B cell (primary cell): ENCODE measurements at regions not wholly inside any gene's neighbourhood (a gene's known extent, or its start where the extent isn't known, plus 50 kb on each side); places are given as distances from the start of the nearest gene placed in this dataset.

ENCODE experiments used
- EZH2 ChIP-seq: IDR thresholded peaks from 2 replicates; pipeline ENCODE4 v1.6.1; 2012; ENCODE audit warnings: borderline replicate concordance, low read depth, mild to moderate bottlenecking, moderate library complexity, low read length; ENCODE audit not compliant: insufficient read depth, poor library complexity, severe bottlenecking
- TF ChIP-seq, protein P1 (sequence below): fragments of 200-600 bp; IDR thresholded peaks from one replicate; pipeline ENCODE4 v1.8.0; 2022; ENCODE audit warnings: antibody characterized with exemption, mild to moderate bottlenecking

DNA sequence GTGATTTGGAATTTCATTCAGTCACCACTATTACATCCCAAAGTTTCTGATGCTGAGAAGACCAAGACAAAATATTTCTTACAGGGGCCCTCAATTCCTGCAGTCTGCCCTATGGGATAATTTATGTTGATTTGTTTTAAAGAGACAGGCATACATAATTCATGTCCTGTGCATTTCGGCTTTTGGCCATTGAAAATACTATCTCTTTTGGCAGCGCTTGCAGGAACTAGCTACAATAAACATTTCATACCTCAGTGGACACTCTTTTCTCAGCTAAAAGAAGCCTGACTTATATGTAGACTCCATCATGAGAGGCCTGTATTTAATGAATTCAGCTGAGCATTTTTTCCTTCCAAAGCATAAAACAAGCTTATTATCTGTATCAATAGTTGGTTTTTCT is 451.9 kb upstream of the C9orf72 start:
- TF ChIP-seq, protein P1, sequence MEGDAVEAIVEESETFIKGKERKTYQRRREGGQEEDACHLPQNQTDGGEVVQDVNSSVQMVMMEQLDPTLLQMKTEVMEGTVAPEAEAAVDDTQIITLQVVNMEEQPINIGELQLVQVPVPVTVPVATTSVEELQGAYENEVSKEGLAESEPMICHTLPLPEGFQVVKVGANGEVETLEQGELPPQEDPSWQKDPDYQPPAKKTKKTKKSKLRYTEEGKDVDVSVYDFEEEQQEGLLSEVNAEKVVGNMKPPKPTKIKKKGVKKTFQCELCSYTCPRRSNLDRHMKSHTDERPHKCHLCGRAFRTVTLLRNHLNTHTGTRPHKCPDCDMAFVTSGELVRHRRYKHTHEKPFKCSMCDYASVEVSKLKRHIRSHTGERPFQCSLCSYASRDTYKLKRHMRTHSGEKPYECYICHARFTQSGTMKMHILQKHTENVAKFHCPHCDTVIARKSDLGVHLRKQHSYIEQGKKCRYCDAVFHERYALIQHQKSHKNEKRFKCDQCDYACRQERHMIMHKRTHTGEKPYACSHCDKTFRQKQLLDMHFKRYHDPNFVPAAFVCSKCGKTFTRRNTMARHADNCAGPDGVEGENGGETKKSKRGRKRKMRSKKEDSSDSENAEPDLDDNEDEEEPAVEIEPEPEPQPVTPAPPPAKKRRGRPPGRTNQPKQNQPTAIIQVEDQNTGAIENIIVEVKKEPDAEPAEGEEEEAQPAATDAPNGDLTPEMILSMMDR, result no peak
- no peak for TF ChIP-seq EZH2
